ENCODE measurements at regions not wholly inside any gene's neighbourhood (a gene's known extent, or its start where the extent isn't known, plus 50 kb on each side); places are given as distances from the start of the nearest gene placed in this dataset.

DNA sequence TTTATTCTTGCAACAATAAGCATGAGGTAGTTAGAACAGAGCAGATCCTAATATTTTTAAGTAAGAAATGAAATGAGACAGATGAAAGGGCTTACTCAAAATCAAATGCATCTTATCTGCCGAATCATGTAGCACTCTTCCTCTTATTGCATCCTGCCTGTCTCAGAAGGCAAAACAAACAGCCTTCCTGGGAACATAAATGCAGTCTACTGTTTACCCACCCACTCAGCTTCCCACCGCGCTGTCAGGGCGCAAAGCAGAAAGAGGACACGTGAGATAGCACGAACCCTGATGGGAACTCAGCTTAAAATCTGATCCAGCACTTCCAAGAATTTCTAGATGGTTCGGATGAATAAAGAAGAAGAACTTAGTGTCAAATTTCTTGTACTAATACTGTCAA is 114.4 kb upstream of the CDK1 start:
- TF ChIP-seq NFIC (IDR thresholded peaks at IDR 0.05), result no peak
- TF ChIP-seq, protein P1, sequence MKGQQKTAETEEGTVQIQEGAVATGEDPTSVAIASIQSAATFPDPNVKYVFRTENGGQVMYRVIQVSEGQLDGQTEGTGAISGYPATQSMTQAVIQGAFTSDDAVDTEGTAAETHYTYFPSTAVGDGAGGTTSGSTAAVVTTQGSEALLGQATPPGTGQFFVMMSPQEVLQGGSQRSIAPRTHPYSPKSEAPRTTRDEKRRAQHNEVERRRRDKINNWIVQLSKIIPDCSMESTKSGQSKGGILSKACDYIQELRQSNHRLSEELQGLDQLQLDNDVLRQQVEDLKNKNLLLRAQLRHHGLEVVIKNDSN (IDR thresholded peaks at IDR 0.05), result no peak
- TF ChIP-seq EP300 (IDR thresholded peaks at IDR 0.05; ENCODE audit: borderline replicate concordance), result no peak
- TF ChIP-seq RAD21 (IDR thresholded peaks at IDR 0.05; ENCODE audit: low read depth), result no peak
- no peak for TF ChIP-seq ZBTB7A (IDR thresholded peaks at IDR 0.05; ENCODE audit: low read depth)
- TF ChIP-seq EGR1 (IDR thresholded peaks at IDR 0.05), result no peak
- TF ChIP-seq TEAD4 (IDR thresholded peaks at IDR 0.05), result no peak
- TF ChIP-seq TCF12 (IDR thresholded peaks at IDR 0.05; ENCODE audit: low read depth), result no peak
- TF ChIP-seq, protein P2, sequence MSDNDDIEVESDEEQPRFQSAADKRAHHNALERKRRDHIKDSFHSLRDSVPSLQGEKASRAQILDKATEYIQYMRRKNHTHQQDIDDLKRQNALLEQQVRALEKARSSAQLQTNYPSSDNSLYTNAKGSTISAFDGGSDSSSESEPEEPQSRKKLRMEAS (IDR thresholded peaks at IDR 0.05), result no peak
- TF ChIP-seq TAF1 (IDR thresholded peaks at IDR 0.05; ENCODE audit: low read depth), result no peak
- TF ChIP-seq CREB1 (IDR thresholded peaks at IDR 0.05; ENCODE audit: low read depth), result no peak
- TF ChIP-seq FOXM1 (IDR thresholded peaks at IDR 0.05; ENCODE audit: borderline replicate concordance, low read depth), result no peak
